ENCODE measurements at regions not wholly inside any gene's neighbourhood (a gene's known extent, or its start where the extent isn't known, plus 50 kb on each side); places are given as distances from the start of the nearest gene placed in this dataset.

- no peak for DNase-seq (ENCODE audit: low read depth)
Observed at GRCh38 chr9:11722957-11723356, 970.2 kb upstream of the TYRP1 start.

DNA sequence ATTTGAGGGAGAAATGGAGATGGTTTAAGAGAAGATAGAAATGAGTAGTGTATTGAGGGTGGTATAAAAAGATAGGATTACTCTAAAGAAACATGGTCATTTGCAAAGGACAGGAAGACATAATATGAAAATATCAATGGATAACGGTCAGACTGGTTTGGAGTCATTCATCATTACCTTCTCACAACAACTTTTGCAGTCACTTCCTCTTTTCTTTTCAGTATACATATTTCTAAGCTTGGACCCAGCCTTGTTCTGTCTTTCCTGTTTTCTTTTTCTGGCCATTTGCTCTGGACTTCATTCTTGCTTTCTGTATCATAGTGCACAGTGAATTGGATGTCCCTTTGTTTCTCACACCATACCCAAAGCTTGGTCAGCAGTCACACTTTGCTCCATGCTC is 966.5 kb upstream of the TYRP1 start:
- no peak for DNase-seq (ENCODE audit: low read depth)

GRCh38 chr9:11735391-11735790 is 957.8 kb upstream of the TYRP1 start:
- DNase-seq (ENCODE audit: low read depth), result no peak

DNA sequence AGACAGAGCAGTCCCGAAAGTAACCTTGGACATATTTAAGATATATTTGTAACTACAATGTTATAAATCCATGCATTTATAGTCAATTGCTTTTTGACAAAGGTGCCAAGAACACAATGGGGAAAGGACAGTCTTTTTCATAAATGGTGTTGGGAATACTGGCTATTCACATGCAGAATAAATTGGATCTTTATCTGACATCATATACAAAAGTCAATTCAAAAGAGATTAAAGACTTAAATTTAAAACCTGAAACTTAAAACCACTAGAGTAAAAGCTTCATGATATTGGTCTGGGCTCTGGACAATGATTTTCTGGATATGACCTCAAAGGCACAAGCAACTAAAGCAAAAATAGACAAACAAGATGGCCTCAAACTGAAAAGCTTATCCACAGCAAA is 950.7 kb upstream of the TYRP1 start:
- no peak for DNase-seq (ENCODE audit: low read depth)

GRCh38 chr9:11743356-11743755 is 949.8 kb upstream of the TYRP1 start:
- DNase-seq (ENCODE audit: low read depth), result no peak

DNA sequence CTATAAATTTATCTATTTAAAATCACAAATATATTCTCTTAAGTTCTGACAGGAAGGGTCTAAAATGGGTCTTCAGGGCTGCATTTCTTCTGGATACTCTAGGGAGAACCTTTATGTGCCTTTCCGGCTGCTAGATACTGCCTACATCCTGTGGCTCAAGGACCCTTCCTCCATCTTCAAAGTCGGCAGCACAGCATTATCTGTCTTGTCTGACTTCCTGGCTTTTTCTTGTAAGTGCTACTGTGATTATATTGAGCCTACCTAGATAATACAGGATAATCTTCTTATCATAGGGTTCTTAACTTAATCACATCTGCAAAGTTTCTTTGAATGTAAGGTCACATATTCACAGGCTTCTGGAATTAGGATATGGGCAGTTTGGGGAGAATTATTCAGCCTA is 943.8 kb upstream of the TYRP1 start:
- no peak for DNase-seq (ENCODE audit: low read depth)

- no peak for DNase-seq (ENCODE audit: low read depth)
Observed at GRCh38 chr9:11755951-11756350, 937.2 kb upstream of the TYRP1 start.

DNA sequence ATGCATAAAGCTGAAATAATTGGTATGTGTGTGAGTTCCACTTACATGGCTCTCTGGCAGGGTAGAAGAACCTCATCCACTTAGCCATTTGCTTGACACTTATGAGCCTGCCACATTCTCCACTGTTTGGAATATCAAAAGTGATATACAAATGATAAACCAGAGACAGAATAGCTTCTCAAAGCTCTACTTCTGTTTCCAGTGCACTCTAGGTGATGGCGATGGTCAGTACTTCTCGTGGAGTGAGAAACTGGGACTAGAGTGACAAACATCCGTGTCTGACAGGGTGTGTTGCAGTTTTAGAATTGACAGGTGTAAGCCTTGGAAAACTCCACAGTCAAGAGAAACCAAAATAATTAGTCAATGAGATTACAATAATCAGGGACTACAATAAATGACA is 935.8 kb upstream of the TYRP1 start:
- DNase-seq (ENCODE audit: low read depth), result no peak

DNA sequence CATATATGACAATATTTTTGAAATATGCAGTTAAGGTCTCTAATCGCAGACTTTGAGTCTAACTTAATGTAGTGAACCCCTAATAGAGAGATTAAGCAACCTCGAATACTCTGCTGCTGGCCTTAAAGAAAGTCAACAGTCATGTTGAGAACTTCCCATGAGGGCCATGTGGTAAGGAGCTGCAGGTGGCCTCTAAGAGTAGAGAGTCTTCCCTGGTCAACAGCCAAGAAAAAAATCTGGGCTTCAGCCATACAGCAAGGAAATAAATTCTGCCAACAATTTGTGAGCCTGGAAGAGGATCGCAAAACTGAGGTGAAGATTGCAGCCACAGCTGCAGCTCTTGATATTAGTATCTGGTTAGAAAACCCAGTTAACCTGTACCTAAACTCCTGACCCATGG is 935.2 kb upstream of the TYRP1 start:
- DNase-seq (ENCODE audit: low read depth), result no peak

DNA sequence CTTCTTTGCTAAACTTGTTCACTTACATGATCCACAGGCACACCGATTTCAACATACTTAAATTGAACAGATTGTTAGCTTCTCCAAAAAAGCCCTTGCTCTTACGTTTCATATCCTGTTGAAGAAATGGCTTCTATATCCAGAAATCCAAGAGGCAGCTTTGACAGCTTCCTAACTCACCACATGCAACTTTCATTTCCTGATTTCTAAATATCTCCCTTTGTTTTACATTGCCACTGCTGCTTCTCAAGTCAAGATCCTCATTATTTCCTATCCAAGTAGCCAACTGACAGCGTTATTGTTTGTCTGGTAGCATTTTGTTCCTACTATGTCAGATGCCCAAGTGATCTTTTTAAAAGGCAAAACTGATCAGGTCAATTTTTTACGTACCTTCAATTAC is 913.2 kb upstream of the TYRP1 start:
- DNase-seq (ENCODE audit: low read depth), result no peak

- no peak for DNase-seq (ENCODE audit: low read depth)
Observed at GRCh38 chr9:11792870-11793269, 900.3 kb upstream of the TYRP1 start.

- DNase-seq (ENCODE audit: low read depth), result no peak
Observed at GRCh38 chr9:11794984-11795383, 898.2 kb upstream of the TYRP1 start.

DNA sequence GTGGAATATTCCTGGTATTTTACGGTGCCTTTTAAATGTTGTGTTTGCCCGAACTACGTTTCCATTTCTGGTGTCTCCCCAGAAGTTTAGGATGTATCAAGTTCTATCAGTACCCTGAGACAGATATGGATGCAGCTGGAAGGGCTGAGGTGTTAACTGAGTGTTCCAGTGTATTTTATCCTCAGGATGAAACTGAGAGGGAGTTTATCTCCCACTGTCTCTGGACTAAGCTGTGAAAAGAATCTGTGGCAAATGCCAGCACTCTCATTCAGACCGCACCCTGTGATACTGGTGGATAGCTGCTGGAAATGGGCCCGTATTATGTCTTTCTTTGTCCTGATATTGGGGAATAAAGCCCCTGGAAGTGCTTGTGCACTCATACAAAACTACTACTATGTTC is 887.2 kb upstream of the TYRP1 start:
- no peak for DNase-seq (ENCODE audit: low read depth)

GRCh38 chr9:11821306-11821975 is 871.7 kb upstream of the TYRP1 start:
- DNase-seq (ENCODE audit: low read depth), result no peak

- no peak for DNase-seq (ENCODE audit: low read depth)
Observed at GRCh38 chr9:11828201-11828600, 865.0 kb upstream of the TYRP1 start.

- DNase-seq (ENCODE audit: low read depth), result no peak
Observed at GRCh38 chr9:11833056-11833455, 860.1 kb upstream of the TYRP1 start.

- no peak for DNase-seq (ENCODE audit: low read depth)
Observed at GRCh38 chr9:11868795-11869194, 824.4 kb upstream of the TYRP1 start.

DNA sequence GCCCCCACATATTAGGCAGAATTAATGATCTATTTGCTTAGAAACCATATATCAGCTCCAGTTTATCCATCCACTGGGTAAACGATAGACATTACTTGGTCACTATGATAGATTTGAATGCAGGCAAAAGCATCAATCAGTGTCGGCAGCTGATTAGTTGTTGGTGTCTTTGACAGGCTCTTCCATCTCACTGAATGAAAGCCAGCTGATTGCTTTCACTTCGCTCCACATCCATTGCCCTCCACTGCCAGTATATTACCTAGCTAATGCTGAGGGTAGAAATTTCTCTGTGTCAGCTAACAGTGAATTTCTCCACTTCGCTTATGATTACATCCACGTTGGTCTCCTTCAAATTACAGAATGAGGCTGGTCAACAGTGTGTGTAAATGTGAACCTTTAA is 821.3 kb upstream of the TYRP1 start:
- DNase-seq (ENCODE audit: low read depth), result no peak

GRCh38 chr9:11872471-11872870 is 820.7 kb upstream of the TYRP1 start:
- no peak for DNase-seq (ENCODE audit: low read depth)

DNA sequence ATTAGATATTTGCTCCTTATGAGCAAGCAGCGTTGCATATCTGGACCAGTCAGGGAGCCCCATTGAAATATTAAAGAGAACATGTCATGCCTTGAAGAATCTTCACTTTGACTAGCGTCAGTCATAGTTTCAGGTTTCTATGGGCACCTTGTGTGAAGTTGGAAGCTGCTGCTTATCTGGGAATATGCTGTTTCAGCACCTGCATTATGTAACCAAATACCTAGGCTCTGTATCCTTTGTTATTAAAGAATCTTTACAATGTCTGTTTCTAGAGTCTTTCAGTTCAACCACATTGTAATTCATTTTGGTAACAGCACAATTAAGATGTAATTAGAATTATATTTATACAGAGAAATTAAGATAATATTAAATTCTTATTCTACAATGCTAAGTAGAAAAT is 818.8 kb upstream of the TYRP1 start:
- DNase-seq (ENCODE audit: low read depth), result no peak

DNA sequence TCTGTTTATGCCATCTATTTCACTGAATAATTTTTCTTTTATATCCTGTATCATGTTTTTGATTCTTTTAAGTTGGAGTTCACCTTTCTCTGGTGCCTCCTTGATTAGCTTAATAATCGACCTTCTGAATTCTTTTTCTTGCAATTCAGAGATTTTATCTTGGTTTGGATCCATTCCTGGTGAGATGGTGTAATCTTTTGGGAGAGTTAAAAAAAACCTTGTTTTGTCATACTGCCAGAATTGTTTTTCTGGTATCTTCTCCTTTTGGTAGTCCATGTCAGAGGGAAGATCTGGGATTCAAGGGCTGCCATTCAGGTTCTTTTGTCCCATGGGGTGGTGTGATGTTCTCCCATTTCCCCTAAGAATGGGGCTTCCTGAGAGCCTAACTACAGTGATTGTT is 800.8 kb upstream of the TYRP1 start:
- DNase-seq (ENCODE audit: low read depth), result no peak

- DNase-seq (ENCODE audit: low read depth), result no peak
Observed at GRCh38 chr9:11893331-11893730, 799.9 kb upstream of the TYRP1 start.

DNA sequence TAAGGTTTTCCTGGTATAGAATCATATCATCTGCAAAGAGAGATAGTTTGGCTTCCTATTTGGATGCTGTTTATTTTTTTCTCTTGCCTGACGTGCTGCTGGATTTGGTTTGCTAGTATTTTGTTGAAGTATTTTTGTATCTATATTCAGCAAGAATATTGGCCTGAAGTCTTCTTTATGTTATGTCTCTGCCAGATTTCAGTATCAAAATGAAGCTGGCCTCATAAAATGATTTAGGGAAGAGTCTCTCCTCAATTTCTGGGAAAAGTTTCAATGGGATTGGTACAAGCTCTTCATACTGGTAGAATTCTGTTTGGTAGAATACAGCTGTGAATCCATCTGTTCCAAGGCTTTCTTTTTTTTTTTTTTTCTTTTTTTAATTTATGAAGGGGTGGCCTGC is 799.0 kb upstream of the TYRP1 start:
- DNase-seq (ENCODE audit: low read depth), result no peak

- DNase-seq (ENCODE audit: low read depth), result no peak
Observed at GRCh38 chr9:11902610-11903009, 790.6 kb upstream of the TYRP1 start.

DNA sequence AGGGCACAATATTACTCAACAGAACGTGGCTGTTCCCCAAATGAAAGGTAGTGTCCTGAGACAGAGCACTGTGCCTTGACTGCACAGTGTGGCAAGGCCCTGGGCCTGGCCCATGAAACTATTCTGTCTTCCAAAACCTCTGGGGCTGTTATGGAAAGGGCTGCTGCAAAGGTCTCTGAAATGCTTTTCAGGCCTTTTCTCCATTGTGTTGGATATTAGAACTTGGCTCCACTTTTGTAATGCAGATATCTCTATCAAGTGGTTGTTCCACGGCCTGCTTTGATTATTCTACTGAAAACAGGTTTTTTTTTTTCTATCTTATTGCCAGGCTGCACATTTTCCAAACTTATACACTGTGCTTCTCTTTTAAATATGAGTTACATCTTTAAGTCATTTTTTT is 777.5 kb upstream of the TYRP1 start:
- no peak for DNase-seq (ENCODE audit: low read depth)

All from HS-27A (cell line).